Kidney (tissue), 13 donors: ENCODE measurements at regions not wholly inside any gene's neighbourhood (a gene's known extent, or its start where the extent isn't known, plus 50 kb on each side); places are given as distances from the start of the nearest gene placed in this dataset.

ENCODE experiments used
- DNase-seq, 5 donors: peaks; one replicate each; pipeline ENCODE4 v3.0.0-alpha.2; 2013 to 2020
- FAIRE-seq: peaks from 2 replicates; lab custom pipeline; 2012; peaks lifted over from hg19 to GRCh38; lab: Jason Lieb, UNC
- H3K27ac ChIP-seq, 2 donors: one replicate each; pipeline ENCODE4 v1.7.0; 2013; ENCODE audit warnings: low read depth in 2 of 2, low read length in 2 of 2, inconsistent platforms in 1 of 2
- H3K27me3 ChIP-seq: one replicate; pipeline ENCODE4 v1.7.1; 2013; ENCODE audit warnings: low read length, inconsistent platforms; ENCODE audit not compliant: control insufficient read depth, insufficient read depth
- H3K36me3 ChIP-seq, 3 donors: one replicate each; pipeline versions ENCODE4 v1.7.0 to v1.7.1; 2013; ENCODE audit warnings: low read length in 3 of 3, control low read depth in 1 of 3, inconsistent platforms in 1 of 3; ENCODE audit not compliant: insufficient read depth in 3 of 3, control insufficient read depth in 2 of 3
- H3K4me1 ChIP-seq, 3 donors: one replicate each; pipeline versions ENCODE4 v1.7.0 to v1.7.1; 2013; ENCODE audit warnings: low read length in 3 of 3, inconsistent platforms in 1 of 3, low read depth in 1 of 3; ENCODE audit not compliant: control insufficient read depth in 2 of 3, insufficient read depth in 2 of 3
- H3K4me3 ChIP-seq, 3 donors: one replicate each; pipeline versions ENCODE4 v1.7.0 to v1.8.1; 2013; ENCODE audit warnings: low read length in 3 of 3, control low read depth in 1 of 3, inconsistent platforms in 1 of 3
- H3K9ac ChIP-seq, 3 donors: one replicate each; pipeline versions ENCODE4 v1.7.0 to v1.7.1; 2013; ENCODE audit warnings: low read length in 3 of 3, control low read depth in 1 of 3, inconsistent platforms in 1 of 3
- H3K9me3 ChIP-seq, 3 donors: one replicate each; pipeline versions ENCODE4 v1.7.0 to v1.7.1; 2013; ENCODE audit warnings: low read length in 3 of 3, control low read depth in 1 of 3, inconsistent platforms in 1 of 3; ENCODE audit not compliant: control insufficient read depth in 2 of 3, insufficient read depth in 1 of 3
- CTCF ChIP-seq: IDR thresholded peaks from 3 replicates; pipeline ENCODE4 v1.5.1; 2012; ENCODE audit warnings: mild to moderate bottlenecking, moderate library complexity, borderline replicate concordance; ENCODE audit not compliant: insufficient read depth; ENCODE audit errors: extremely low read depth
- intact Hi-C: fragments of 100-400 bp; cut with DNase I; formaldehyde crosslinking; loops from one replicate; pipeline ENCODE4 v1.11.1; 2022
- donor health status: control.
- donor health status: control.
- donor health status: control.
- donor health status: control.
- donor health status: control.
- donor health status: DM: yes; HTN: yes; CAD: no.
- donor health status: Normal renal cell carcinoma (clear cell type).

- Histone ChIP-seq H3K4me1 (no peaks in the 10 kb centered on the region), H3K4me3 (no peak overlapping the region), H3K9me3 (no peaks in the 10 kb centered on the region), H3K27me3 (no peaks in the 10 kb centered on the region), H3K9ac (no peak overlapping the region), H3K27ac (no peak overlapping the region), H3K36me3 (no peaks in the 10 kb centered on the region)
- FAIRE-seq (no peak), DNase-seq (peak in 1 of 5 donors; percentile 3)
- intact Hi-C loops: no loop called here
- no peak for TF ChIP-seq CTCF
Observed at GRCh38 chr6:6438286-6438685, 117.8 kb upstream of the F13A1 start.

GRCh38 chr6:6439778-6440177 lies 119.3 kb upstream of the F13A1 start:
- intact Hi-C loops: no loop called here
- no peak overlapping the region for H3K27ac ChIP-seq
- FAIRE-seq: no peak
- no peaks in the 10 kb centered on the region for H3K9me3 ChIP-seq
- H3K4me3 ChIP-seq: no peak overlapping the region
- H3K9ac ChIP-seq: no peak overlapping the region
- H3K36me3 ChIP-seq: no peaks in the 10 kb centered on the region
- H3K27me3 ChIP-seq: no peaks in the 10 kb centered on the region
- TF ChIP-seq CTCF: no peak
- DNase-seq: no peak
- no peaks in the 10 kb centered on the region for H3K4me1 ChIP-seq

GRCh38 chr6:6452002-6452401 lies 131.5 kb upstream of the F13A1 start:
- Histone ChIP-seq H3K4me3 (no peak overlapping the region), H3K9me3 (no peaks in the 10 kb centered on the region), H3K27ac (no peak overlapping the region), H3K4me1 (no peaks in the 10 kb centered on the region), H3K36me3 (no peaks in the 10 kb centered on the region), H3K9ac (no peak overlapping the region), H3K27me3 (no peaks in the 10 kb centered on the region)
- intact Hi-C loops: no loop called here
- no peak for TF ChIP-seq CTCF
- DNase-seq (no peak), FAIRE-seq (no peak)

GRCh38 chr6:6453186-6453585 lies 132.7 kb upstream of the F13A1 start:
- Histone ChIP-seq H3K4me1 (no peaks in the 10 kb centered on the region), H3K4me3 (no peak overlapping the region), H3K9ac (no peak overlapping the region), H3K36me3 (no peaks in the 10 kb centered on the region), H3K27ac (no peak overlapping the region), H3K9me3 (no peaks in the 10 kb centered on the region), H3K27me3 (no peaks in the 10 kb centered on the region)
- no peak for TF ChIP-seq CTCF
- FAIRE-seq (no peak), DNase-seq (no peak)
- intact Hi-C loops: no loop called here
